Thoracic aorta (tissue), 2 donors: ENCODE measurements at regions not wholly inside any gene's neighbourhood (a gene's known extent, or its start where the extent isn't known, plus 50 kb on each side); places are given as distances from the start of the nearest gene placed in this dataset.

Source experiments
- ATAC-seq: fragments of 150-250 bp; one replicate; pipeline ENCODE4 v1.8.0; 2017; ENCODE audit warnings: low read depth; ENCODE audit not compliant: insufficient number of reproducible peaks, low FRiP score
- DNase-seq: peaks from one replicate; pipeline ENCODE4 v3.0.0-alpha.2; 2020; ENCODE audit warnings: low spot score
- H3K27ac ChIP-seq, 2 donors: fragments of 200-600 bp; sonication (generic); 1 replicate in 1 of 2; 2 replicates in 1 of 2; pipeline ENCODE4 v1.5.1; 2016; ENCODE audit warnings: mild to moderate bottlenecking in 2 of 2, moderate library complexity in 2 of 2
- H3K27me3 ChIP-seq: fragments of 200-600 bp; sonication (generic); replicated peaks from 2 replicates; pipeline ENCODE4 v1.6.0; 2016; ENCODE audit warnings: mild to moderate bottlenecking; ENCODE audit not compliant: insufficient read depth
- H3K36me3 ChIP-seq: fragments of 200-600 bp; sonication (generic); one replicate; pipeline ENCODE4 v1.5.1; 2016
- H3K4me1 ChIP-seq, 2 donors: fragments of 200-600 bp; sonication (generic); 1 replicate in 1 of 2; 2 replicates in 1 of 2; pipeline versions ENCODE4 v1.5.1 to v1.6.0; 2016; ENCODE audit warnings: low read depth in 2 of 2, mild to moderate bottlenecking in 1 of 2; ENCODE audit not compliant: control insufficient read depth in 1 of 2
- H3K4me3 ChIP-seq: fragments of 200-600 bp; sonication (generic); 2 replicates; pipeline ENCODE4 v1.5.1; 2016; ENCODE audit warnings: mild to moderate bottlenecking
- H3K9me3 ChIP-seq: fragments of 200-600 bp; sonication (generic); 2 replicates; pipeline ENCODE4 v1.5.1; 2016
- CTCF ChIP-seq: fragments of 200-600 bp; sonication (generic); IDR thresholded peaks from one replicate; pipeline ENCODE4 v1.5.1; 2019; ENCODE audit warnings: antibody characterized with exemption

DNA sequence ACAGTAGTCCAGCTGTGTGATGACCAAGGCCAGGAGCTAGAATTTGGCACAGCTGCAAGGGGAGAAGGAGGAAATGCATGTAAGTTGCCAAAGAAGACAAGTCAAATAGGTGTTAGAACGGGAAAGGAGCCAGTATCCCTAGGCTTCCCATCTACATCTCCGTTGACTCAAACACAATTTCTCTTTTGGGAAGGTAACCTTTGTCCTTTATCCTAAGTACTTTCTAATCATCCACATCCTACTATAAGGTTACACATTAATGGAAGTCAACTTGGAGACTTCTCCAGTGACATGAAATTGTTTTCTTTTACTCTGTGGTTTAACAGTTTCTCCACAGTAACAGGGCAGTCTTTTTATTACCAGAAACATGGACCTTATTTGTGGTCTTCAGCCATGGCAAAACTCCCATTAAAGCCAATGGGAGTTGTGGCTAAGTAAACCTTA is 620.0 kb downstream of the ANKRD50 start:
- no peak overlapping the region for H3K4me3 ChIP-seq
- H3K9me3 ChIP-seq: no peaks in the 10 kb centered on the region
- H3K27ac ChIP-seq: no peak overlapping the region
- no peaks in the 10 kb centered on the region for H3K36me3 ChIP-seq
- ATAC-seq: no peak
- no peaks in the 10 kb centered on the region for H3K27me3 ChIP-seq
- DNase-seq: no peak
- no peak for TF ChIP-seq CTCF
- peaks cover 0 to 6% of the 10 kb centered on the region in 2 donors for H3K4me1 ChIP-seq

- TF ChIP-seq CTCF: no peak
- no peak for ATAC-seq
These were observed 616.9 kb downstream of the ANKRD50 start for GRCh38 chr4:124095621-124096020.

GRCh38 chr4:124096290-124096689 is 616.2 kb downstream of the ANKRD50 start:
- DNase-seq (no peak), ATAC-seq (no peak)
- H3K4me3 ChIP-seq: no peak overlapping the region
- H3K4me1 ChIP-seq: no peaks in the 10 kb centered on the region
- H3K27ac ChIP-seq: no peak overlapping the region
- no peaks in the 10 kb centered on the region for H3K9me3 ChIP-seq
- H3K36me3 ChIP-seq: no peaks in the 10 kb centered on the region
- TF ChIP-seq CTCF: no peak
- no peaks in the 10 kb centered on the region for H3K27me3 ChIP-seq

More at GRCh38 chr4:124095621-124096020, 616.9 kb downstream of the ANKRD50 start:
- Histone ChIP-seq H3K27ac (no peak overlapping the region), H3K4me1 (no peaks in the 10 kb centered on the region), H3K27me3 (no peaks in the 10 kb centered on the region), H3K9me3 (no peaks in the 10 kb centered on the region), H3K36me3 (no peaks in the 10 kb centered on the region), H3K4me3 (no peak overlapping the region)
- no peak for DNase-seq

DNA sequence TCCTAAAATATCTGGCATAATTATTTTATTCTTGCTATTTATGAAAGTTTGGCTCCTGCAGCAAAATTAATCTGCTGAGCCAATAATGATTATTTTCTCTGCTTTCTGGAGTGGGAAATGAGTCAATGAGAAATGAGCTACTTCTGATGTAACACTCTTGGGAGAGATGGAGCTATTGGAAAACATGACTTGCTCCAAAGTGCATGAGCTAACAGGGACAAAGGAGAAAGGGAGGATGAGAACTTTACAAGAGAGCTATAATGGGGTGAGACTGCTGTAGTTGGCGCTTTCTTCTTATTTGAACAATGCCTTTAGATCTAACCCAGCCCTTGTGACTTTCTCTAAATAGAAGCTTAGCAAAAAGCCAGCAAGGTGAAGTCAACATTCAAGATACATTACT is 615.1 kb downstream of the ANKRD50 start:
- no peak for TF ChIP-seq CTCF
- DNase-seq (no peak), ATAC-seq (no peak)
- no peak overlapping the region for H3K27ac ChIP-seq
- H3K9me3 ChIP-seq: no peaks in the 10 kb centered on the region
- H3K27me3 ChIP-seq: no peaks in the 10 kb centered on the region
- H3K36me3 ChIP-seq: no peaks in the 10 kb centered on the region
- H3K4me1 ChIP-seq: no peaks in the 10 kb centered on the region
- H3K4me3 ChIP-seq: no peak overlapping the region

DNA sequence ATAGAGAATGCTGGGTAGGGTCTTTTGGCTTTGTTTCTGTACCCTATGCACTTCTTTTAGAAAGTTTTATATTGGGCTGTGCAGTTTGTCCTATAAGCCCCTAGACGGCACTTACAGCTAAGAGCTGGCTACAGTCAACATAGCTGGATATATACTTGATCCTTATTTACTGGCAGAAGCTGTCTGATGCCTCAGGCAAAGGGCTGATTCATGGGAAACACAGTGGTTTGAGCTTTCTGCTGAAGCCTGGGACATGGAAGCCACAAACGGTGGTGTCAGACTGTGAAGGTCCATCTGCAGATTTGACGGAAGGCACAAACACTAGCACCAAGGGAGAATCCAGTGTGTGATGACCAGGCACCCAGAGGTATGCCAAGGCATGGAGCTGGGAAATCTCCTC is 608.4 kb downstream of the ANKRD50 start:
- DNase-seq (no peak), ATAC-seq (no peak)
- H3K36me3 ChIP-seq: no peaks in the 10 kb centered on the region
- H3K27ac ChIP-seq: no peak overlapping the region
- no peak for TF ChIP-seq CTCF
- no peaks in the 10 kb centered on the region for H3K9me3 ChIP-seq
- H3K27me3 ChIP-seq: no peaks in the 10 kb centered on the region
- H3K4me3 ChIP-seq: no peak overlapping the region
- no peaks in the 10 kb centered on the region for H3K4me1 ChIP-seq
